Spinal cord (tissue), 9 donors: ENCODE measurements at regions not wholly inside any gene's neighbourhood (a gene's known extent, or its start where the extent isn't known, plus 50 kb on each side); places are given as distances from the start of the nearest gene placed in this dataset.

Experiments
- DNase-seq, 6 donors: peaks; one replicate each; pipeline versions ENCODE4 v3.0.0 to v3.0.0-alpha.2; 2013 to 2015; ENCODE audit warnings: low spot score in 6 of 6, low read depth in 4 of 6
- H3K27ac ChIP-seq: one replicate; pipeline ENCODE4 v1.5.1; 2013; ENCODE audit warnings: low read depth, low read length, control low read depth
- H3K27me3 ChIP-seq: one replicate; pipeline ENCODE4 v1.6.1; 2013; ENCODE audit warnings: low read length; ENCODE audit not compliant: control insufficient read depth, insufficient read depth
- H3K36me3 ChIP-seq: one replicate; pipeline ENCODE4 v1.6.1; 2013; ENCODE audit warnings: low read length; ENCODE audit not compliant: control insufficient read depth, insufficient read depth
- H3K4me1 ChIP-seq: one replicate; pipeline ENCODE4 v1.6.1; 2013; ENCODE audit warnings: low read length; ENCODE audit not compliant: control insufficient read depth, insufficient read depth
- H3K4me3 ChIP-seq: one replicate; pipeline ENCODE4 v1.5.1; 2013; ENCODE audit warnings: low read depth, low read length, control low read depth
- H3K9me3 ChIP-seq: one replicate; pipeline ENCODE4 v1.6.1; 2013; ENCODE audit warnings: low read length; ENCODE audit not compliant: control insufficient read depth, insufficient read depth
- WGBS: methylation state at CpG from one replicate; pipeline ENCODE4 v1.1.5; 2013; ENCODE audit warnings: missing lambda C conversion rate; ENCODE audit not compliant: insufficient coverage; 5-methylcytosine and 5-hydroxymethylcytosine counted together
- donor health status: healthy.

GRCh38 chr1:216913976-216914375 is 190.7 kb upstream of the ESRRG start:
- 80% methylated on average over 2 of the region's 4 CpGs for WGBS
- H3K27ac ChIP-seq: no peak overlapping the region
- H3K4me1 ChIP-seq: no peaks in the 10 kb centered on the region
- no peak for DNase-seq
- H3K36me3 ChIP-seq: no peaks in the 10 kb centered on the region
- H3K27me3 ChIP-seq: no peaks in the 10 kb centered on the region
- H3K4me3 ChIP-seq: no peak overlapping the region
- no peaks in the 10 kb centered on the region for H3K9me3 ChIP-seq

- DNase-seq: peak in 2 of 6 donors; percentile 33 to 53
- H3K4me1 ChIP-seq: no peaks in the 10 kb centered on the region
- no peaks in the 10 kb centered on the region for H3K36me3 ChIP-seq
- H3K9me3 ChIP-seq: no peaks in the 10 kb centered on the region
- no peaks in the 10 kb centered on the region for H3K27me3 ChIP-seq
- no CpG with 5 or more reads among the region's 5 CpGs for WGBS
- H3K4me3 ChIP-seq: no peak overlapping the region
- peak overlapping the region; percentile 17 for H3K27ac ChIP-seq
Observed at GRCh38 chr1:216910081-216910840, 187.0 kb upstream of the ESRRG start.

DNA sequence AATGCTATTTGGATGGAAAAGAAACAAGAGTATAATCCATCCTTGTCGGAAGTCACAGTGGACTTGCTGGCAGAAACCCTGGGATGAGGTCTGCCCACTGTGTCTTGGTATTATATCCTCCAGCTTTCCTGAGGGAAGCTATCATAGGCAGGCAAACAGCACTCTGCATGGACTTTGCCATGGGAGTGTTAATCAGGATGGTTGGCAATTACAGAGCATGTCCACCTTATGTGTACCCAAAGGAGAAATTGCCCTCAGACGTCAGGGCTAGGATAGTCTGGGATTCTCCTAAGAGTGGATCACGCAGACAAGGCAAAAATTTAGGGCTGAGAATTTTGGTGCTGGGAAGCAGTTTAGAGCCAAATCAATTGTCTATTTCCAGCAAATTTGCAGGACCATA is 184.9 kb upstream of the ESRRG start:
- H3K27ac ChIP-seq: no peak overlapping the region
- 90% methylated on average over 2 of the region's 3 CpGs for WGBS
- DNase-seq: no peak
- H3K9me3 ChIP-seq: no peaks in the 10 kb centered on the region
- no peak overlapping the region for H3K4me3 ChIP-seq
- H3K4me1 ChIP-seq: no peaks in the 10 kb centered on the region
- no peaks in the 10 kb centered on the region for H3K36me3 ChIP-seq
- H3K27me3 ChIP-seq: no peaks in the 10 kb centered on the region

- no peaks in the 10 kb centered on the region for H3K4me1 ChIP-seq
- H3K9me3 ChIP-seq: no peaks in the 10 kb centered on the region
- peak in 1 of 6 donors; percentile 53 for DNase-seq
- no peaks in the 10 kb centered on the region for H3K36me3 ChIP-seq
- H3K27me3 ChIP-seq: no peaks in the 10 kb centered on the region
- 63% methylated on average over 5 of the region's 8 CpGs for WGBS
- H3K27ac ChIP-seq: no peak overlapping the region
- no peak overlapping the region for H3K4me3 ChIP-seq
Observed at GRCh38 chr1:216907100-216907499, 183.9 kb upstream of the ESRRG start.

GRCh38 chr1:216905781-216906180 is 182.6 kb upstream of the ESRRG start:
- no peak overlapping the region for H3K27ac ChIP-seq
- no peak for DNase-seq
- H3K4me3 ChIP-seq: no peak overlapping the region
- H3K27me3 ChIP-seq: no peaks in the 10 kb centered on the region
- no peaks in the 10 kb centered on the region for H3K4me1 ChIP-seq
- H3K36me3 ChIP-seq: no peaks in the 10 kb centered on the region
- WGBS: no CpG with 5 or more reads among the region's 4 CpGs
- H3K9me3 ChIP-seq: no peaks in the 10 kb centered on the region

DNA sequence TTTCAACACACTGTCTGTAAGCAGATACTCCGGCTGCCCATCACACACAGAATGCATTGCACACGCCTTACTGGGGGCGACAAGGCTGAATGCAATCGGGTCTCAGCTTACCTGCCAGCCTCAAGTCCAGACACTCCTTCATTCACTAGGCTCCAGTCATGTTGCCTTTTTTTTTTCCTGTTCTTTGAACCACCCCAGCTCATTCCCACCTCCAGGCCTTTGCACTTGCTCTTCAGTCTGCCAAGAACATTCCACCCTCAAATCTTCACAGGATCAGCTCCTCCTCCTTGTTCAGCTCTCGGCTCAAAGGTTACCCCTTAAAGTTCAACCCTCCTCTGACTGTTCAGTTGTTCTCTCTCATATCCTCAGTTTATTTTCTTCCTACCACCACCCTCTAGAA is 181.9 kb upstream of the ESRRG start:
- H3K9me3 ChIP-seq: no peaks in the 10 kb centered on the region
- no peak overlapping the region for H3K27ac ChIP-seq
- no peak for DNase-seq
- H3K4me3 ChIP-seq: no peak overlapping the region
- no peaks in the 10 kb centered on the region for H3K36me3 ChIP-seq
- no peaks in the 10 kb centered on the region for H3K4me1 ChIP-seq
- no peaks in the 10 kb centered on the region for H3K27me3 ChIP-seq
- WGBS: 96% methylated on average over 5 of the region's 5 CpGs

GRCh38 chr1:216904471-216904870 is 181.2 kb upstream of the ESRRG start:
- Histone ChIP-seq H3K4me1 (no peaks in the 10 kb centered on the region), H3K27me3 (no peaks in the 10 kb centered on the region), H3K4me3 (no peak overlapping the region), H3K9me3 (no peaks in the 10 kb centered on the region), H3K36me3 (no peaks in the 10 kb centered on the region), H3K27ac (no peak overlapping the region)
- WGBS: 84% methylated on average over 2 of the region's 7 CpGs
- no peak for DNase-seq

DNA sequence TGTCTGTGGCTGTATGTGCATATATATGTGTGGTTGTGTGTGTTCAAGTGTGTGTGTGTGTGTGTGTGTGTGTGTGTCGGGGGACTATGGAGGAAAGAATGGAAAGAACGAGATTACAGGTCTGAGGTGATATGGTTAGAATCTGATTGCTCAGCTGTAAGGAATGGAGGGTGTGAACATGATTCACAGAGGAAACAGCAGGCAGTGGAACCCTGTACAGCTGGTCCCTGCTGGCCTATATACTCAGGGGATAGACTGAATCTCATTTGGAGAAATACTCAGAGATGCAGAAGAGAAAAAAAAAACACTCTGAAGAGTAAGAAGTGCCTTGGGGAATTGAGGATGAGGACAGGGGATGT is 180.1 kb upstream of the ESRRG start:
- no peaks in the 10 kb centered on the region for H3K4me1 ChIP-seq
- 77% methylated on average over 2 of the region's 2 CpGs for WGBS
- no peaks in the 10 kb centered on the region for H3K36me3 ChIP-seq
- H3K27ac ChIP-seq: no peak overlapping the region
- no peaks in the 10 kb centered on the region for H3K27me3 ChIP-seq
- no peak overlapping the region for H3K4me3 ChIP-seq
- DNase-seq: peak in 1 of 6 donors; percentile 55
- H3K9me3 ChIP-seq: no peaks in the 10 kb centered on the region

DNA sequence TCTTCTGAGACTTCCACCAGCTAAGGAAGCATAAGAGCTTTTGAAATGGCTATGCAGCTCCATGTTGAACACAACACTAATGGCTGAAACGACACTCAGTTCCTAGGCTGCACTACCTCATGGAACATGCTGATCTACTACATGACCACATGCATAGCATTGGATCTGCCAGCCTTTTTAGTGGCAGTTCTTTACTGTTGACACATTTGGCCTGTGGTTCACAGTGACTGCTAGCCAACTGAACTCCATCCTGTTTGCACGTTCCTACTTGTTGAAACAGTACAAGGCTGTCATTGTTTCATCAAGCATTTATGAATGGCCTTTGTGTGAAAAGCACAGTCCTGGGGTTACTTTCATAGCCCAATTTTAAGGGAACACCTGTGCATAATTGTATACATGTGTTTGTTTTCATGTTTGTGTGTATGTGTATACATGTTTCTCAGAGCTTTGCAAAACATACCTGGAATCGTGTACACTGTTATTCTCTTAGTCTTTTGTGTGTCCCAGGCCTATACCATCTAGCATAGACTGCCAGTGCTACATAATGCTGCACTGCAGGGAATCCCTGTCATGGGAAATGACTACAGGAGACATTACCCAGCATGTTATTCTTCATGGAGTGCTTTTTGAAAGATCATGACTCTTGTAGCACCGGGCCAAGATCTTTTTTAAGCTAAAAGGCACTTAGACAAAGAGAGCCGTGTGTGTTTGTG is 179.6 kb upstream of the ESRRG start:
- peak overlapping the region; percentile 51 for H3K27ac ChIP-seq
- no peaks in the 10 kb centered on the region for H3K9me3 ChIP-seq
- peak in 2 of 6 donors; percentile 44 to 55 for DNase-seq
- no peaks in the 10 kb centered on the region for H3K4me1 ChIP-seq
- 47% methylated on average over 5 of the region's 5 CpGs for WGBS
- H3K4me3 ChIP-seq: no peak overlapping the region
- H3K27me3 ChIP-seq: no peaks in the 10 kb centered on the region
- H3K36me3 ChIP-seq: no peaks in the 10 kb centered on the region

DNA sequence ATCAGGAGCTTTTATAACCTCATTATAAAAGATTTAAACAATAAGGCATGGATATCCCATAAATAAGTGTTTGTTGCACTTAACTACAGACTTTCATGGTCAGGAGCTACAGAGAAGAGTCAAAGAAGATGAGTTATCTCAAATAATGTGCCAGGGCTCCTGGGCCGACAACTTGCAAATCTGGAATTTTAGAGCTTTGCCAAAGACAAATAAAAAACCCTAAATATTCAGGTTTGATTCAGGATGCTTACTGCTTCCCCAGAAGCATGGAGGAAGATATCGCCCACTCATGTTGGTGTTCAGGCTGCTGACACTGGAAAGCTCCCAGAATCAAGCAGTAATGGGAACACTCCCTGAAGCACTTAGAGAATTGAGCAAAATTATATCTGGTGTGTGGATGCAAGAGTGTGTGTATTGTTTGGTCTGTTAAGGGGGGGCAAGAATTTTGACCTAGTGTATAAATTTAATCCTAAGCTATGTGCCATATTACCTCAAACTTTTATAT is 176.9 kb upstream of the ESRRG start:
- Histone ChIP-seq H3K27me3 (no peaks in the 10 kb centered on the region), H3K9me3 (no peaks in the 10 kb centered on the region), H3K36me3 (no peaks in the 10 kb centered on the region), H3K27ac (no peak overlapping the region), H3K4me3 (no peak overlapping the region), H3K4me1 (no peaks in the 10 kb centered on the region)
- DNase-seq: no peak
- WGBS: 100% methylated on average over 2 of the region's 2 CpGs
